ENCODE measurements at regions not wholly inside any gene's neighbourhood (a gene's known extent, or its start where the extent isn't known, plus 50 kb on each side); places are given as distances from the start of the nearest gene placed in this dataset.
"Not testable (repeated sequence)": the region's sequence is repeated elsewhere in the genome, so short reads cannot be mapped to it uniquely, and the experiment has no call there.

DNA sequence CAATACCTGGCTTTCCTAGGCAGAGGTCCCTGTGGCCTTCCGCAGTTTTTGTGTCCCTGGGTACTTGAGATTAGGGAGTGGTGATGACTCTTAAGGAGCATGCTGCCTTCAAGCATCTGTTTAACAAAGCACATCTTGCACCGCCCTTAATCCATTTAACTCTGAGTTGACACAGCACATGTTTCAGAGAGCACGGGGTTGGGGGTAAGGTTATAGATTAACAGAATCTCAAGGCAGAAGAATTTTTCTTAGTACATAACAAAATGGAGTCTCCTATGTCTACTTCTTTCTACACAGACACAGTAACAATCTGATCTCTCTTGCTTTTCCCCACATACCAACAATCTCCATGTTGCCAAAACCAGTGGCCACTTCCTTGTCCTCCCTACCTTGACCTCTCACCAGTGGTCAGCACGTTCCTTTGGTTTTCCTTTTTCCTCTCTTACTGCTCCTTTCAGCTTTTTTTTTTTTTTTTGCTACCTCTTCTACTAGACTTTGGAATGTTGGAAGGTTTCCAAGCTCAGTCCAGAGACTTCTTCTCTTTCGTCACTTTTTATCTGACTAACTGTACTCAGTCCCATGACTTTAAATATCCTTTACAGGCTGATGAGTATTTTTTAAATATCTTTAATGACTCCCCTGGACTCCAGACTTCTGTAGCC, 395.3 kb downstream of the ATP23 start:
- DNase-seq; intact Hi-C loops (cut with DNase I): not testable (repeated sequence)

DNA sequence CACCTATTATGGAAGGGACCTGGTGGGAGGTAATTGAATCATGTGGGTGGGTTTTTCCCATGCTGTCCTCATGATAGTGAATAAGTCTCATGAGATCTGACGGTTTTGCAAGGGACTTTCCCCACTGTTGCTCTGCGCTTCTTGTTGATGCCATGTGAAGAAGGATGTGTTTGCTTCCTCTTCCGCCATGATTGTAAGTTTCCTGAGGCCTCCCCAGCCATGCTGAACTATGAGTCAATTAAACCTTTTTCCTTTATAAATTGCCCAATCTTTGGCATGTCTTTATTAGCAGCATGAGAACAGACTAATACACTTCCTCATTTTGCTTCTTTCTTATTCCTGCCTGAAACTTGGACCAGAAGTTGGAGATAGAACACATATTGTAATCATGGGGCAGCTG, 396.2 kb downstream of the ATP23 start:
- intact Hi-C loops (cut with DNase I) = not testable (repeated sequence)

DNA sequence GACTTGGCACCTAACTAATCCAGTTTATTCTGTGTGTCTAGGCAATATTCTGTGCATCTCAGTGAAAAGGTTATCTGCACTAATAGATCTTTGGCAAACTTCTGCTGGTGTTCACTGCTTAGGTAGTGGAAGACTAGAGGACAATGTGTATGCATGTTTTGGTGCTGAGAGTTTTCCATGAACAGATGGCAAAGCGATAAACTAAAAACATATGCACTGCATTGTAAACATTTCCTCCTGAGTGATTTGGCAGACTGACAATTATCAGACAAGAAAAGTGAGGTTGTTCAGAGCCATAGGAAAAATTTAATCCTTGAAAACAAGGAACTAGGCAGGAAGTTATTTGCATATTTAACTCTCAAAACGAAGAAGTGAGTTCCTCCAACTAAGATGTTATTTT, 400.4 kb downstream of the ATP23 start:
- DNase-seq = no peak
- intact Hi-C loops (cut with DNase I) = no loop called here

More for the DNA sequence above, 396.2 kb downstream of the ATP23 start:
- DNase-seq = not testable (repeated sequence)

GRCh38 chr12:58342736-58343135, 401.4 kb downstream of the ATP23 start:
- intact Hi-C loops (cut with DNase I) = no loop called here
- DNase-seq = no peak

DNA sequence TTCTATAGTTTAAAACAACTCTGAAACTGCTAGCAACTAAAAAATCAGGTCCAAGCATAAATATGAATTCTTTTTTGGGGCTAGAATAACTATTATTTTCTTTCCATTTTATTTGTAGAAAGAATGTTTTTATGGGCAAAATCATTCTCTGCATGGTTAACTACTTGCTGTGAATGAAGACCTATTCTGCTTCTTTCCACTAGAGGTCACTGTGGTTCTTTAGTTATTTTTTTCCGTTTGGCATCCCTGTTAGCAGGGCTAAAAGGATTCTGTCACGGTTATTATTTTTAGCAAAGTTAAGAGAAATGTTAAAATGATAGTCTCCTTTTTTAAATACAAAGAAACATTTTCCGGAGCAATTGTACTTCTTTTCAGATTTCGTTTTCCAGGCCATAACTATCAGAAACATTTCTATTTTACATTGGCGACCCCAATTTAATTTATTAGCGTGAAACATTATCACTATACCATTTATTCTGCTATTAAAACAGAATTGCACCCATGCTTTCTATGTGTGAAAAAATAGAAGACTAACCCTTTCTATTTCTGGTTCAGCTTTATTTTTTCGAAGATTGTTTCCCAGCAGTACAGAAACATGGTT, 404.8 kb downstream of the ATP23 start:
- DNase-seq = peak in 1 of 42 donors; percentile 33
- intact Hi-C loops (cut with DNase I) = no loop called here

GRCh38 chr12:58347188-58347587, 405.8 kb downstream of the ATP23 start:
- intact Hi-C loops (cut with DNase I) = no loop called here
- DNase-seq = no peak

GRCh38 chr12:58347691-58348090, 406.3 kb downstream of the ATP23 start:
- DNase-seq = no peak
- intact Hi-C loops (cut with DNase I) = no loop called here

- no peak for DNase-seq
- intact Hi-C loops (cut with DNase I) = no loop called here
Measured at GRCh38 chr12:58349161-58349560, 407.8 kb downstream of the ATP23 start.

DNA sequence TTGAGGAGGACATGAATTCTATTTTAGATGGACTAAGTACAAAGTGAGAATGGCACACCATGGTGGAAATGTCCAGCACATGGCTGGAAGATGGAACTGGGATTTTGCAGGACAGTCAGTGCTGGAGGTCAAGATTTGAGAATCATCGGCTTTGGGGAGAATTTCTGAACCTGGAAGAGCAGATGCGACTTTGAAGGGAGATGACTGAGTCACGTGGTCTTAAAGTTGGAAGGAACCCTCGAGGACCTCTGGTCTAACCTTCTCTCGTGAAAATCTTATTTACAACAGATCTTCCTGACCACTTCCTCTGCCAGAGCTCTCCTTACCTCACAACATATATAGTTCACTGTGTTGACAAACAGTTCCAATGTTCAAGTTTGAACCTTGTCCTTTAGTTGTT, 415.4 kb downstream of the ATP23 start:
- DNase-seq = no peak
- intact Hi-C loops (cut with DNase I) = no loop called here

DNA sequence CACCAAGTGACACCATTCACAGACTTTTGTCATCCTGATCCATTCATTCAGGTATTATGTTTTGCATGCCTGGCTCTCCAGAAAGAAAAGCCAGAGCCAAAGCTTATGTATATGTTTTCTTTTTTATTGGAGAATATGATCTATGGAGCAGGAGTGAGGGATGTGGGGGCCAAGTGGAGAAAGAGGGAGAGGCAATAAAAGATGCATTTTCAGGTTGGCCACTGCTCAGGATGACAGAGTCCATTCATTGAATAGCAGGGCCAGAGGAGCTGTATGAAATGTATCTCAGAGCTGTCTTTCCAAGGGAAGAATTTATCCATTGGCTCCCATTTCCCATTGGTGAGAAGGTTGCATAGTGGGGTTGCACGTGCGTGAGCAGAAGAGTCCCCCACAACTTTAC, 416.1 kb downstream of the ATP23 start:
- intact Hi-C loops (cut with DNase I) = no loop called here
- no peak for DNase-seq

DNA sequence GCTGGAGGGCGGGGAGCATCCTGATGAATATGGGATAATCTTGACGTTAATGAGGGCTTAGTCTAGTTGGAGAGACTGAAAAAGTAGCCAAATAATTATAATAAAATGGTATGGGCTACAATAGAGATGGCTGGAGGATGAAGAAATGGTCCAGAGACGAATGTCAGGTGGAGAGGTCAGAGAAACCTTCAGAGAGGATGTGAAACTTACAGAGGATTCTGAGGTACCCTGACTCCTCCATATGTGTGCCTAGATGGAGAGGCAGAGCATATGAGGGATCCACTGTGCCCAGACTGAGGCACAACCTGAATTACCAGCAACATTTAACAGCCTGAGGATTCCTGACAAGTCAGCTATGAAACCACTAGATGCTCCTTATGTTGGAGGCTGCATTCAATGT, 417.0 kb downstream of the ATP23 start:
- no peak for DNase-seq
- intact Hi-C loops (cut with DNase I) = no loop called here

DNA sequence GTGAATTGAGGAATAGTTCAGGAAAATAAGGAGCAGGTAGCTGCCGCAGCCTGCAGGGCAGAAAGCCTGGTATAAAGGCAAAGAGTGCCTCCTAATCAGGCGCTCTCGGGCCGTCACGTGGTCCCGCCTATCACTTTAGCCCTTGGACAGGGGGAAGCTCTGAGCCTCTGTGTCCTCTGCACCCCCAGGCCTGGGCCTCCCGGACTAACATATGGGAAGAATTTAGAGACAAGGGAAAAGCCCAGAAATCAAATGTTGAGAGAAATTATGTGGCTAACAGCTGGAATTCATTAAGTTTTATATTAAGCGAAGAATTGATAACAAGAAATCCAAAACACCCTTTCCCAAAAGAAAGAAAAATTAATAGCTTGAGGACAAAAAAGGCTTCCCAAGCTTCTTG, 417.7 kb downstream of the ATP23 start:
- DNase-seq = no peak
- intact Hi-C loops (cut with DNase I) = no loop called here

- DNase-seq = no peak
- intact Hi-C loops (cut with DNase I) = no loop called here
Measured at GRCh38 chr12:58361056-58361455, 419.7 kb downstream of the ATP23 start.

GRCh38 chr12:58363971-58364370, 422.6 kb downstream of the ATP23 start:
- no peak for DNase-seq
- intact Hi-C loops (cut with DNase I) = no loop called here

GRCh38 chr12:58364389-58365086, 423.2 kb downstream of the ATP23 start:
- intact Hi-C loops (cut with DNase I) = no loop called here
- no peak for DNase-seq

DNA sequence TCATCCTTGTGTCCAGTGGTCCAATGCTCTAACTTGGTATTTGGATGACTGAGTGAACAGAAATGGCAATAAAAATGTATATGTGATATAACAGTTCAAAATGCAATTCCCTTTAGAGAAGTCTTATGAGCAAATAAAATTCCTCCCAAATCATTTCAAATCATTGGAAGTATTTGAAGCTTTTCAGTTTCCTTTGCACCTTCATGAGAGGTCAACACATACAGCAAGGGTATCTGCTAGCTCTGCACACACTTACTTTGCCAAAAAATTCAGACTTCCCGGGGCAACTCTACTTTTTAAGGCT, 423.7 kb downstream of the ATP23 start:
- no peak for DNase-seq
- intact Hi-C loops (cut with DNase I) = no loop called here

GRCh38 chr12:58367041-58367440, 425.7 kb downstream of the ATP23 start:
- no peak for DNase-seq
- intact Hi-C loops (cut with DNase I) = no loop called here

DNA sequence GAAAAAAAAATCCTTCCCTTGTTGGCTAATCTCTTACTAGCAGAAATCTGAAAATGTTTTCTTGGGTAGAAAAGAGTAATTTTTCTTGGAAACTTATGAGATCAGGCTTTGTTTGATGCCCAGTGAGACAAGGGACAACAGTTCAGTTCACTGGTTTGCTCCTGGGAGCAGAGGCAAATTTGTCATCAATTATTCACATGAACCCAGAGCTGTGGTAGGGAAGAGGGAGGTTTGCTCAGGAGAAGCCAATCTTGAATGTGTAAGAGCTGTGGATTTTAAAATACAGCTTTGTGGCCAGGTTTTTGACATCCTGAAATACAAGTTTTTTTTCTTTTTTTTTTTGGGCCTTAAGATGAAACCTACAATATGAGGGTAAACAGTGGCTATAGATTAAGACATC, 426.6 kb downstream of the ATP23 start:
- DNase-seq = no peak
- intact Hi-C loops (cut with DNase I) = no loop called here

GRCh38 chr12:58369576-58369975, 428.2 kb downstream of the ATP23 start:
- no peak for DNase-seq
- intact Hi-C loops (cut with DNase I) = no loop called here

DNA sequence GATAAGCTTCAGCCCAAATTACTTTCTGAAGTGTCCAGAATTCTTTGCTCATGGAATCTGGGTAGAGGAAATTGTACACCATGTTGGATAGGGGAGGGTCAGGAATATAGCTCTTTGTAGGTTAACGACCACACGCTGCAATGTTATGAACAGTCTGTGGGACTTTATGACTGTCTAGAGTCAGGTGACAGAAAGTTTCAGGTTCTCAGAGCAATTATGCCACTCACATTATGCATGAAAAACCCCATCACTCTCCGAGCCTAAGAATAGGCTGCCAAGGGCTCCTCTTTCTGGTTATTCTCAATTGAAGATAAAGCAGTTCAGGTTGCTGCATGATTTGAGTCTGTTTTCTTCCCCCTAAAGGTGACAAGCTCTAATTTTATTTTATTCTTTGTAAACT, 430.9 kb downstream of the ATP23 start:
- intact Hi-C loops (cut with DNase I) = no loop called here
- no peak for DNase-seq

DNA sequence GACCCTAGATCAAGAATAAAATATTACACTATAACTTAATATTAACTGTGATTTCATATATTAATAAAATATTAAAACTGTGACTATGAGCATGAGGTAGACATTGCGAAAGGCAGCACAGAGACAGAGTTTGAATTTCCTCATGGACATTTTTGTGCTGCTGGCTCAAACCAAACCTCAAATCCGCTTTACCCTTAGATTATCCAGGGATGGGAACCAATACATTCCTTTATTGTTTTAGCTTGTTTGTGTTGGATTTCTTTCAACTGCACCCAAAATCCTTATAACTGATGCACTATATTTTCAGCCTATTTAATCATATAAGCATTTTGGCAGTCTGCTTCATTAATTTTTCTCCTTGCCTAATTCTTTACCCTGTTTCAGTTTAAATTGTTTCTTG, 436.7 kb downstream of the ATP23 start:
- intact Hi-C loops (cut with DNase I) = no loop called here
- DNase-seq = no peak
